GM18951 (cell line): ENCODE measurements at regions not wholly inside any gene's neighbourhood (a gene's known extent, or its start where the extent isn't known, plus 50 kb on each side); places are given as distances from the start of the nearest gene placed in this dataset.

Source experiments
- POLR2A ChIP-seq: IDR thresholded peaks from 4 replicates; pipeline ENCODE4 v1.6.1; 2011; ENCODE audit warnings: mild to moderate bottlenecking; ENCODE audit not compliant: insufficient read length, insufficient read depth; ENCODE audit errors: extremely low read depth
- in situ Hi-C: fragments of 300-500 bp; cut with MboI; formaldehyde crosslinking; loops from one replicate; pipeline ENCODE4 v1.12.0; 2022; ENCODE audit warnings: low sequenced_read_pairs, mixed read lengths, inconsistent platforms; ENCODE audit not compliant: unreplicated experiment

- in situ Hi-C loops, result no loop called here
- no peak for TF ChIP-seq POLR2A
Measured at GRCh38 chr6:14806101-14806500, 439.8 kb upstream of the JARID2 start.

DNA sequence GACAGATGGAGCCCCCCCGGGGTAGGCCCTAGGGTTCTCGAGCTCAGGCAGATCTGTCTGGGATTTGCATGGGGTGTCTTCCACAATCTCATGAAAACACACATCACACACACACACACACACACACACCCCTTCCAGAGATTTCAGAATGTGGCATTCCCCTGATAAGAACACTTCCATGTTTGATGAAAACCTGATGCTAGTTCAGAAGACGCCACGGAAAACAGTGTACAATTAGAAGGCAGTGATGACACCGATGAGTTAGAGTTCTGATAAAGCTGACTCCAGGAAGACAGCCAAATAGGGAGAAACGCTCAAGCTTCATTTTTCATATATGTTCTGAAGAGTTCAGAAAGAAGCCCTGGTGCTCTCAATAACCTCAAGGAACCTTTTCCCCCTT, 438.7 kb upstream of the JARID2 start:
- in situ Hi-C loops, result no loop called here
- TF ChIP-seq POLR2A, result no peak

- TF ChIP-seq POLR2A, result no peak
- in situ Hi-C loops, result no loop called here
Measured at GRCh38 chr6:14807971-14808370, 437.9 kb upstream of the JARID2 start.

GRCh38 chr6:14810021-14810420, 435.8 kb upstream of the JARID2 start:
- in situ Hi-C loops, result no loop called here

DNA sequence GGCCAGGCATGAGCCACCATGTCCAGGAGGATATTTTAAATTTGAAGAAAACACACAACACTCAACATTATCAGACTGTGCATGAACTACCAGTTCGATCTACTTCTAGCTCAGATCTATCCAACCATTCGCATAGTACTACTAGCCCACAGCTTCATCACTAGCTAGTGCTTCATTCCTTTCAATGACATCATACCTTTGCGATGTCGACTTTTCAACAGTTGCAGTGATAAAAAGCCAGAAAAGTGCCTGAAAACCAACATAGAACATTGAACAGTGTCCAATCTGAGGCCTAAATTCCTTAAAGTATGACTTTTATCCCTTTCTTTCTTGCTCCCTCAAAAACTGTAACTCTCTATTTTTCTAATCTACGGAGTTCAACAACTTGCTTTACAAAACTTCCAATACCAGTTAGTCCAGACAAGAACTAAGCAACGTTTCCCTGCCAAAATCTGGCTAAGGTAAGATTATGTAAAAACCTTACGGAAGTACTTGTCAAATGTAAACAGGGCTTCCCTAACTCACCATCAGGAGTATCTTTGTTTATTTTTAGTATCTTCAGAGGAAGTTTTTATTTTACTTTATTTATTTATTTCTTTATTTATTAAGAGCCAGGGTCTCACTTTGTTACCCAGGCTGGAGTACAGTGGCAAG, 434.0 kb upstream of the JARID2 start:
- in situ Hi-C loops, result no loop called here
- no peak for TF ChIP-seq POLR2A

More at GRCh38 chr6:14810021-14810420, 435.8 kb upstream of the JARID2 start:
- no peak for TF ChIP-seq POLR2A

DNA sequence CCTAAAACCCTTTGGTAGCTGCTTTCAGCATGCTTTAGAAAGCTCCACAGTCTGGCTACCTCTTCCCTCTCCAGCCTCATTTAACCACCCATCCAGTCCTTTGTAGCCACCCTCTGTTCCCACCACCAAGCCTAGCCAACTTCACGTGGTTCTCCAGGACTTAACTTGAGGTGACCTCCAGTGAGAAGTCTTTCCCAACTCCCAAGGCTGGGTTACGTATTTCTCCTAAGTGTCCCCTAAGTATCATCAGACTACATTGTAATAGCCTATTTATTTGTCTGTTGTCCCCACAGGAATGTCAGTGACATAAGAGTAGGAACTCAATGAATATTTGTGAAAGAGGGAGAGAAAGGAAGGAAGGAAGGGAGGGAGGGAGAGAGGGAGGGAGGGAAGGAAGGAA, 431.9 kb upstream of the JARID2 start:
- in situ Hi-C loops, result no loop called here
- no peak for TF ChIP-seq POLR2A

DNA sequence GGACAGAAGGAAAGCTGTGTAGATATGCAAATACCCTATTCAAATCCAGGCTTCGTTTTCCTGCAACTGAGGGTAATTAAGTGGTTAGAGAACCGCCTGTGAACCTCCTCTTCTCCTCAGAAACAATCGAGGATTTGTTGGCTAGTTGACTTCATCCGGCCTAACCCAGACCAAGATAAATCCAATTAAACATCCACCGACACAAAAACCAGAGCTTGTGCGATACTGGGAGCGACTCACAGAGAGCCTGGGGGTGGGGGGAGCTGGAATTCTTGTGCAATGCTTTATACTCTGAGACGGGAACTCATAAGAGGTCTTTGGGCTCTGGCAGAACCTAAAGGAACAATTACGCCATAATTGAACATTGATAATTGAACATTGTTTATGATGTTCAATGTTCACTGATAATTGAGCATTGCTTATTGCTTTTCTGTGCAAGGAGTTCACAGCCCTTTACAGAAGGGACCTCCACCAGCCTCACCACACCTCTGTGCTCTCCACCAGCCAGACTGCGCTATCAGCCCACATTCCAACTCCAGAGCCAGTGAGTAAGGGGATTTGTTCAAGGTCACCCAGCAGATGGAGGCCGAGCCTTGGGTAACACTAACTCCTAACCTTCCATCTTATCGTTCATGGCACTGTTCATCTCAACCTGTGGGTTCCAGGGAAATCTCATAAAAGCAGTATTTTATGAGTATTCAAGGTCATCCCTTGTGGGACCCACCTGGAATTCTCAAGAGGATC, 429.6 kb upstream of the JARID2 start:
- TF ChIP-seq POLR2A, result no peak
- in situ Hi-C loops, result no loop called here

DNA sequence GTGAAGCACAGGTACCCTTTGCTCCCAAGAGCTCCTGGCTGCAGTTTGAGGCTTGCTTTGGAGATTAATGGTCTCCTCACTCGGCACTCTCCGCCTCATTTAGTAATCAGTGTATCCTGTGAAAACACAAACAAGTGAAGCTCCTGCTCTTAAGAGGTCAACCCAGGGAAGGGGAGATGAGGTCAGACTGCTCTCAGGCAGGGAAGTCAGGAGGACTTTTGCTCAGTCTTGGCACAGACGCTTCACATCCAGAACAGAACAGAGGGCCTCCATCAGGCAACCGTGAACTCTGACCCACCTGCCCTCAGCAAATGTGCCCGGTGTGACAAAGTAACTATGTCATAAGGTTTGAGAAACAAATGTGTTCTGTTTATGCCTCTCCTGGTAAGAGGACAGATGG, 428.8 kb upstream of the JARID2 start:
- in situ Hi-C loops, result no loop called here
- no peak for TF ChIP-seq POLR2A

- no peak for TF ChIP-seq POLR2A
- in situ Hi-C loops, result no loop called here
Measured at GRCh38 chr6:14818422-14818884, 427.4 kb upstream of the JARID2 start.

DNA sequence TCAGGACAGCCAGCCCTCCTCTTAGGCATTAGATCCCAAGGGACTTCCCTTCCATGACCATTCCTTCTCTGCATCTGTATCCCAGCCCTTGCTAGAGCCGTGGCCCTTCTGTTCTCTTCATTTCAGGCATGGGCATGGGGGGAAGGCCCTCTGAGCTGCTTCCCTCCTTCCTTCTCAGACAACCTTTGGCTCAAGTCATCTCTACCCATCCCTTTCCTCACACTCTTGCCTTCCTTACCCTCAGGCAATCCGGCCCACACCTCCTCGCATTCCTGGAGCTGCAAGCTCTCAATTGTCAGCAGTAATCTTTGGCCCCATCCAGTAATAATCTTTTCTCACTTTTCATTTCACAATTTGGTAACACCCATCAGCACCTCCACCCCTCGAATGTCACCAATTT, 426.9 kb upstream of the JARID2 start:
- in situ Hi-C loops, result no loop called here
- TF ChIP-seq POLR2A, result no peak

- TF ChIP-seq POLR2A, result no peak
- in situ Hi-C loops, result no loop called here
Measured at GRCh38 chr6:14819840-14820420, 425.9 kb upstream of the JARID2 start.

DNA sequence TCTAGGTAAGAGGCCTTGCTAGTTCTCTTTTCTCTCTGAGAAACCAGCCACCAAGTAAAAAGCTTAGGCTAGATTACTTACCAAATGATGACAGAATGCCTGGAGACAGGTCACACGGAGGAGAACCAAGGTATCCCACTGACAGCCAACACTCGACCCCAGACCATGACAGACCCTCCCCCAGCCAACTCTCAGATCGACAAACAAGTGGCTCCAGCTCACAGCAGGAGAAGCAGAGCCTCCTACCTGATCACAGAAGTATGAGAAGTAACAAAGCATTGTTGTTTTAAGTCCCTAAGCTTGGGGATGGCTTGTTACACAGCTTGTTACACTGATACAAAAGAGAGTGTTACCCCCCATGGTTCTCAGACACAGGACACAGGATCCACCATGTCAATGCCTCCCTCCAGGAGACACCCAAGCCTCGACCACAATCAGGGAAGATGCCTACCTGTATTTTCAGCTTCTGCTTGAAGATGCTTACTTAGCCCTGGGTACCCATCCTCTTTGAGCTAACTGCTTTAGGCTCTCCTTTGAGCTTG, 423.8 kb upstream of the JARID2 start:
- TF ChIP-seq POLR2A, result no peak
- in situ Hi-C loops, result no loop called here

DNA sequence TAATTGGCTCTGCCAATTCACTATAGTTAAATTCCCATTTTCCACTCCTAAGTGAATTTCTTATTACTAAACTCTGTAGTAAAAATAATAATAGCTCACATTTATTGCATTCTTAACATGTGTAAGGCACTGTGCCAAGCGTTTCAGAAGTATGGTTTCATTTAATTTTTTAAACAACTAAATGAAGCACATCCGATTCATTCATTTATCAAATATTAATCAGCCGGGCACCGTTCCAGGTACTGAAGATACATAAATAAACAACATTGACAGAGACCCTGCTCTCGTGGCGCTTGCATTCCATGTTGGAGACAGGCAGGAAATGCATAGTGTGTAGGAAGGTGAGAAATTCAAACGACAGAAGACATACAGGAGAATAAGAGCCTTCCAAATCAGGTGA, 423.2 kb upstream of the JARID2 start:
- no peak for TF ChIP-seq POLR2A

DNA sequence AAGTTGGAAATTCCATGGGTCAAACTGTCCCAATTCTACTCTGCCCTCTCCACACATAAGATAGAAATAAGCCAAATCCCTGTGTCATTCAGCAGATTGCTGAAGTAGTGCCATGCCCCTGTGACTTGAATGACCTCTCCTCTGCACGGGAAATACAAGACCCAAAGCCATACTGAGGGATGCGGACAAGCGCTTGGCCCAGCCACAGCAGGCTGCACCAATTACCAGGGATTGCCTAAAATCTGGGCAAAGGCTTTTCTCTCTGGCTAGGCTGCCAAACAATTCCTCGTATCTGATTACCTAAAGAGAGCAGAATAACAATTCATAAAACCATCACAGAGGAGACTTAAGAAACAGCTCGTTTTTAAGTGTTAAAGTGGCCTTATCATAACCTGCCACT, 421.8 kb upstream of the JARID2 start:
- in situ Hi-C loops, result no loop called here
- no peak for TF ChIP-seq POLR2A

More for the DNA sequence above, 423.2 kb upstream of the JARID2 start:
- in situ Hi-C loops, result no loop called here
